Anterior cingulate cortex (tissue), 58 donors: ENCODE measurements at regions not wholly inside any gene's neighbourhood (a gene's known extent, or its start where the extent isn't known, plus 50 kb on each side); places are given as distances from the start of the nearest gene placed in this dataset.
"Not testable (repeated sequence)": the region's sequence is repeated elsewhere in the genome, so short reads cannot be mapped to it uniquely, and the experiment has no call there.

ENCODE experiments used
- DNase-seq, 58 donors: peaks; one replicate each; lab custom pipeline; 2025; lab: John Stamatoyannopoulos, UW

GRCh38 chr16:52657924-52658323 lies 111.0 kb upstream of the TOX3 start:
- DNase-seq, result no peak

DNA sequence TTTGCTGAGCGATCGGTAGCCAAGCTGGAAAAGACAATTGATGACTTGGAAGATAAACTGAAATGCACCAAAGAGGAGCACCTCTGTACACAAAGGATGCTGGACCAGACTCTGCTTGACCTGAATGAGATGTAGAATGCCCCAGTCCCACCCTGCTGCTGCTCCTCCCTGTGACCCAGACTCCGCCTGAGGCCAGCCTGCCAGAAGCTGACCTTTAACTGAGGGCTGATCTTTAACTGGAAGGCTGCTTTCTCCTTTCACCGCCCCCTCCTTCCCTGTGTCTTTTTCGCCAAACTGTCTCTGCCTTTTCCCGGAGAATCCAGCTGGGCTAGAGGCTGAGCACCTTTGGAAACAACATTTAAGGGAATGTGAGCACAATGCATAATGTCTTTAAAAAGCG lies 109.0 kb upstream of the TOX3 start:
- DNase-seq, result not testable (repeated sequence)

DNA sequence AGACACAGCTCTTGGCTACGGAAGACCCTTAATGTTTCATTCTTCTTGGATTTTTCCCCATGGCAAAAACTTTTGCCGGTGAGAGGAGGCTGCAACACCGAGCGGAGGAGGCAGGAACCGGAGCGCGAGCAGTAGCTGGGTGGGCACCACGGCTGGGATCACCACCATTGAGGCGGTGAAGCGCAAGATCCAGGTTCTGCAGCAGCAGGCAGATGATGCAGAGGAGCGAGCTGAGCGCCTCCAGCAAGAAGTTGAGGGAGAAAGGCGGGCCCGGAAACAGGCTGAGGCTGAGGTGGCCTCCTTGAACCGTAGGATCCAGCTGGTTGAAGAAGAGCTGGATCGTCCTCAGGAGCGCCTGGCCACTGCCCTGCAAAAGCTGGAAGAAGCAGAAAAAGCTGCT lies 108.2 kb upstream of the TOX3 start:
- DNase-seq, result not testable (repeated sequence)

DNA sequence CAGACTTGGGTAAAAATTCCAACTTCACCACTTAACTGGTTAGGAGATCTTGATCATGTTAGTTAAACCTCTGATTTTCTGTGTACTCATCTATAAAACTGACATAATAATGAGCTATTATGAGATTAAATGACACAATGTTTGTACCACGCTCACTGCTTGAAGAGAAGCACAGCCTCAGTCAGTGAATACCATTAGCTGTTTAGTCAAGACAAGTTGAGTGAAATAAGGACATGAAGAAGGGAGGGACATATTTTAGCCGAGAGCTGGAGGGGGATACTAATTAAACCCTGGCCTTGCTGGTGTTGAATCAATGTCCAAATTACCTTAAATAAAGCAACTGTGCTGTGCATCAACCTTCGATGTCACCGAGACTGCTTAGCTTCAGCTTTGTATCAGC lies 105.1 kb upstream of the TOX3 start:
- DNase-seq, result no peak

GRCh38 chr16:52650789-52651188 lies 103.8 kb upstream of the TOX3 start:
- no peak for DNase-seq

DNA sequence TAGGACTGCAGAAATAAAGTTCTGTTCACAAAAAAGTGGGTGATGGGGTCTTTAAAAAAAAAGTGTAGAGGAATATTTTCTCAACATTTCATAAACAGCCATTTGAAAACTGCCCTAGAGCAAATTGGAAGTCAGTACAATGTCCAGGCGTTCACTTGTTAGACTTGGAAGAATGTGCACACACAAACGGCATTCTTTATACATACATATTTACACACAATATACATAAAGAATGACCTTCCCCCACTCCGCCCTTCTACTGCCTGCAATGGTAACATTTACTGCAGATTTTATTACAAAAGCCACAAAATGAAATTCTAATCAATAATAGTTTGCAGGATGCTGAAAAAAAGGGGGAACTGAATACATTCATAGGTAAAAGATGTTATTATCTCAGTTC lies 103.4 kb upstream of the TOX3 start:
- DNase-seq, result no peak

GRCh38 chr16:52649870-52650269 lies 102.9 kb upstream of the TOX3 start:
- no peak for DNase-seq

DNA sequence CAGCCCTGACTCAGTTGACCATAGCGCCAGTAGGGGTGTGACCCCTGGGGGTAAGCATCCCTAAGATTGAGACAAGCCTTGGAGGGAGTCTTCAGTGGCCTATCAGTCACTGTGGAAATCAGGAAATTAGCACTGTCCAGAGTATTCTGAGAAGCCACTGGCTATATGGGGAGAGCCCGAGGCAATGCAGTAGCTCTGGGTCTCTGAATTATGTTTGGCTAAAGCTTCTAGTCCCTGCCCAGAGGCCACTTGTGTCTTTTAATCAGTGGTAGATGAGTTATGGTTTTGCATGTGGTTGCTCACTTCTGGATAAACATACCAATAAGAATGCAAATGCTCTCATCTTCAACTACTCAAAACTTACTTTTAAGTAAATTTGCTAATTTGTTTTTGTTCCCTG lies 100.6 kb upstream of the TOX3 start:
- DNase-seq, result no peak

DNA sequence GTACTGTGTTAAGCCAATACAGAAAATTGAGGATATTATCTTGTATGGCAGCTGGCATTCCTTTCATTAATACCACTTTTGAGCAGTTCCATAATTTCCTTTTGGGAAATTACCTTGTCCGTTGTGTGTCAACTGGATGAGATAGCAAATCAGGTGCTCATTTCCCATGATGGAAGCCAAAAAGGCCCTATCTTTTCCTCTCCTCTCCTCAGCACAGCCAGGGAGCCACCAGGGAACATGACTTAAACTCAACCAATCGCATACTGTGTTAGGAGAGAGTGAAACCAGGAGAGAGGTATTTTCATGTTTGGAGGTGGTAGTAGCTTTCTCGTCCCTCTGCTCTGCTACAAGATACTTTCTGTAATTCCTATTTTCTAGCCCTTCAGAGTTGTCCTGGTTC lies 96.1 kb upstream of the TOX3 start:
- DNase-seq, result no peak

DNA sequence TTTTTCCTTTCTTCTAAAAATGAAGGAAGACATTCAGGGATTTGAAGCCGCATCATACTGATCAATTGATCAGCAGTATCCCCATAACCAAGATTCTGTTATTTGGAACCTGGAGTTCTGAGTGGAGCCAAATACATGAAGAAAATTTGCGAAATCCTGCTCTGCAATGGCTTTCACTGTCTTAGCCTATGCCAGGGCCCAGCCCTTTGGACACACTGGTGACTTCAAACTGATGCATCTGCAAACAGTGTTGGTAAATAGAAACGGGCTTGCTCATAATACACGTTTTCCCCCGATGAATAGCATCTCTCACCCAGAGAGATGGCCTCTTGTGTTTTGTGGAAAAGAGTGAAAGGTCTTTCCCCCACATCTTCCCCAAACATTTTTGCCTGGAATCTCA lies 87.6 kb upstream of the TOX3 start:
- no peak for DNase-seq

GRCh38 chr16:52634104-52634503 lies 87.2 kb upstream of the TOX3 start:
- DNase-seq, result no peak

GRCh38 chr16:52633230-52633629 lies 86.3 kb upstream of the TOX3 start:
- DNase-seq, result no peak

DNA sequence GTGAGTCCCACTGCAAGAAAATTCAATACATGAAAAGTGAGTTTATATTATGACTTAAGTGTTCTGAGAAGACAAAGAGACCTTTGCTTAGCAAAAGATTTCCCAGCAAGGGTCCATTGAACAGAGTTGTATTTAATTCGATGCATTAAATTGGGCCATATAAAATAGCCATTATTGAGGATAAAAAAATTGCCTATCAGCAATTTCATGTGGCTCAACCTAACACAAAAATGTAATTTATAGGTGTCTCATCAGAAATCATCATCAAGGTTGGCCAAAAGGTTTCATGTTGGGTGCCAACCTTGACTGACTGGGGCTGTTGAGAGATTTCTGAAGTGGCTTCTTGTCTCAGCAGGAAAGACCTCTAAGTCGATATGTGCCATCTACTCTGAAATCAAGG lies 84.8 kb upstream of the TOX3 start:
- no peak for DNase-seq

DNA sequence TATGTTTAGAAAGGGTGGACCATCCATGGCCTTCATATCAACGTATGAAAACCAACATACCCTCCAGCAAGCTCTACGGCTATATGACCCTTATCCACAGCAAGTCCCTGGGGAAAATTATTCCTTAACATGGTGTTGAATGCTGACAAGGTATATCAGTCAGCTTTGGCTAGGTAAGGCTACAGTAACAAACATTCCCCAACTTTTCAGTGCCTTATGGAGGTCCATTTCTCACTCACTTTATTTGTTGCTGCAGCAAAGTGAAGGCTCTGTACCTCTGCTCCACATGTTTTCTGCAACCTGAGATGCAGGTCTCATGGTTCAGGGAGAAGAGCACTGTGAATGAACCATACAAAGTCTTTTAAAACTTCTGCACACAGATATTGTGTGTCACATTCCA lies 83.8 kb upstream of the TOX3 start:
- DNase-seq, result no peak

GRCh38 chr16:52629296-52629695 lies 82.4 kb upstream of the TOX3 start:
- no peak for DNase-seq

GRCh38 chr16:52624891-52625290 lies 77.9 kb upstream of the TOX3 start:
- no peak for DNase-seq

GRCh38 chr16:52621651-52622050 lies 74.7 kb upstream of the TOX3 start:
- DNase-seq, result no peak

GRCh38 chr16:52618753-52619497 lies 72.0 kb upstream of the TOX3 start:
- DNase-seq, result no peak

GRCh38 chr16:52617591-52617990 lies 70.6 kb upstream of the TOX3 start:
- DNase-seq, result no peak

- no peak for DNase-seq
Observed at GRCh38 chr16:52613508-52613907, 66.6 kb upstream of the TOX3 start.

- no peak for DNase-seq
Observed at GRCh38 chr16:52611817-52612673, 65.1 kb upstream of the TOX3 start.

GRCh38 chr16:52603015-52603414 lies 56.1 kb upstream of the TOX3 start:
- DNase-seq, result no peak
